HG02852 (cell line): ENCODE measurements at regions not wholly inside any gene's neighbourhood (a gene's known extent, or its start where the extent isn't known, plus 50 kb on each side); places are given as distances from the start of the nearest gene placed in this dataset.

Experiments used
- ATAC-seq: cut with Tn5 transposase; IDR thresholded peaks from one replicate; pipeline ENCODE4 v1.9.1; 2021; ENCODE audit warnings: mild to moderate bottlenecking, moderate library complexity; ENCODE audit not compliant: unreplicated experiment

DNA sequence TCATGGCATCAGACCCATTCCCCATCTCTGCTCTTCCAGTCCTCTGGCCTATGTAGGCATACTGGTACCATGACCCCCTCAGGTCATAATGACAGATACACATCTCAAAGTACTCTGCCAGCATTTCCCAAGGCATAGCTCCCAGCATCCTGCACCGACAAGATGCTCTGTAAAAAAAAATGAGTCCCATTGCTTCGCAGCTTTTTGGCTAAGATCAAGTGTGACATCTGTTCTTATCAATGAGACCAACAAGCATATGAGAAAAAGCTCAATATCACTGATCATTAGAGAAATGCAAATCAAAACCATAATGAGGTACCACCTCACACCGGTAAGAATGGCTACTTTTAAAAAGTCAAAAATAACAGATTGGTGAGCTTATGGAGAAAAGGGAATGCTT lies 463.9 kb upstream of the PROK2 start:
- no peak for ATAC-seq

DNA sequence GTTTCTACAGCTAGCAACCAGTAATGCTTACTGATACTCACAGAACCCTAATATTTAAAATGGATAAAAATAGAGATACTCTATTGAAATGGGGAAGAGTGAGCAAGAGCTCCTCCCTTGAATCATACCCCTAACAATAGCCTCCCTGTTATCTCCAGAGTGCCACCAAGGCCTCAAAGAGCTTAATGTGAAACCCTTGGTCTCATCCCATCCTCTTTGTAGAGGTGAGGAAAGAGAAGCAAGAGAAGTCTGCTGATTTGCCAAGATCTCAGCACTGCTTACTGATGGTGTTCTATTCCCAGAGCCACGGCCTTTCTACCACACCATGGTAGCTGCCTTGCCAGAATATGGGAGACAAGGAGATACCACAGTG lies 463.4 kb upstream of the PROK2 start:
- ATAC-seq, result no peak

DNA sequence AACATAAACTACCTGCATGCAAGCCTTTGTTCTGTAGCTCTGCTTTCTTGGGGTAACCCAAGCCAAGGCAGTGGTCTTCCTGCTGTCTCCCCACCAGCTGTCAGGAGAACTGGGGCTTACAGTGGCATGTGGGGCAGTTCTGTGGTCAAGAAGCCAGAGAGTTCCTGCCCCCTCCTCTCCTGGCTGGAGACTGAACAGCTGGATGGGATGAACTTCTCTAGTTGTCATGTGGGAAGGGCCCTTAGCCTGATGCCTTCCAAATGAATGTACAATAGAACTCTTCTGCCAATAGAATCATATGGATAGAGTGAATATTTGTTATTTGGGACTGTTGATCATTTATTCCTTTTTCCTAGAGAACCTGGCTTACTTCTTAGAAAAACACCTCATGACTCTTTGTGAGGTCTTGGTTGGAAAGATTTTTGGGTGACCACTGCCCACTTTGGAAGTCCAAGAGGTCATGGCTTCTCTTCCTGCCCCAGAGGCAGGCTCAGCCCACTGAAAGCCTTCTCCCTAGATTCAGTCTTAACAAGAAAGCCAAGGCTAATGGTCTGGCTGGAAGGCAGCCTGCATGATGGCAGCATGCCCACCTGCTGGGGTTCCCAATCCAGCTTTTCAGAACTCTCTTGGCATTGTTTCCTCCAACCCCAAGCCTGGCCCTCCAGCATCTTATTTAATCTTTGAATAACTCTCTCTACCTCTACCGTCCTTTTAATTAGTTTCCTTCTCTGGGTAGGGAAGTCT lies 462.9 kb upstream of the PROK2 start:
- ATAC-seq, result no peak

GRCh38 chr3:72247126-72247525 lies 462.2 kb upstream of the PROK2 start:
- no peak for ATAC-seq

DNA sequence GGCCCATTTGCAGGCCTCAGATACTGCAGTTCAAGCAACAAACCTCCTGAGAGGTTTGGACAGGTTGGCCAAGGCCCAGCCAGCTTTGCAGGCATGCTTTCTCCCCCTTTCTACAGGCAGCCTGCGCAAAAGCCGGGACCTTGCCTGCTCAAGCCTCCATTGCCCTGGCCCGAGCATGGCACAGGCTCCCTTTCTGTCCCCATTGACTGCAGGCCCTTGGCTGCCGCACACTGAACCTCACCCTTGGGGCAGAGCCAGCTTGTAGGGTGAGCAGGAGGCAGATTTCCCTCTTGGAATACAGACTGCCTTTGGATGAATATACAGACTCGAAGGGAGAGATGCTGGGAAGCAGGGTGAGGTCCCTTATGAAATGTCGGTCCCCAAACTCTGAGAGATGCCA lies 461.7 kb upstream of the PROK2 start:
- ATAC-seq, result no peak

- no peak for ATAC-seq
Observed at GRCh38 chr3:72245183-72245811, 460.3 kb upstream of the PROK2 start.

- no peak for ATAC-seq
Observed at GRCh38 chr3:72244396-72244795, 459.4 kb upstream of the PROK2 start.

DNA sequence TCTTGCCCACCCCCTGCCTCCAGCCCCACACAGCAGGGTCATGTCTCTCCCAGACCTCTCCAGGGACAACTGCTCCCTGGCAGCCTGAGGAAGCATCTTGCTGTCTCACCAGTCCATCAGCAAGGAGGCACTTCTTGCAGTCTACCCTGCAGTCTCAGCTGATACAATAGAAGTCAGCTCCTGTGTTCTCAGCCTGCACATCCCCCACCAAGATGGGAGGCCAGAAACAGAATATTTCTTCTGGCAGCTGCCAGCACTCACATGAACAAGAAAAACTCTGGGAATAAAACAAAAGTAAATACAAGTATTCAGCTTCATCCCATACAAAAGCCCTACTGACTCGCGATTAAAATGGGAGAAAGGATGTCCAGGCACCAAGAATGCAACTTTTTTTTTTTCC lies 457.4 kb upstream of the PROK2 start:
- no peak for ATAC-seq

- no peak for ATAC-seq
Observed at GRCh38 chr3:72241525-72241924, 456.6 kb upstream of the PROK2 start.

DNA sequence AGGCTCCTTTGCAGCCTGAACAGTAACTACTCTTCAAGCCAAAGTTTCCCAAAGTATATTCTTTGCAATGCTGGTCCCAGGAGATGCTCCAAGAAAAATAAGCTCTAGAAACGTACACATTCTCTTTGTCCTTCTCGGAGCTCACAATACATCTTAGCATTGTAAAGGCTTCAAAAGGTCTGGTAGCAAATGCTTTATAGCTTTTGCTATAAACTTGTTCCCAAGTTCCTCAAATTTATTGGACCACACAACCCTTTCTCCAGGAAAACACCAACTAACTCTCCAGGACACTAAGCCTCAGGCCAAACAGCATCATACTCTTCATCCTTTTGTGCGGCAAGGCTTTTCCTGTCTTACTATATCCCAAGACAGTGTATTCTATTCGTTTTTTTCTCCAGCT lies 455.6 kb upstream of the PROK2 start:
- ATAC-seq, result no peak

GRCh38 chr3:72238801-72239200 lies 453.9 kb upstream of the PROK2 start:
- ATAC-seq, result no peak

DNA sequence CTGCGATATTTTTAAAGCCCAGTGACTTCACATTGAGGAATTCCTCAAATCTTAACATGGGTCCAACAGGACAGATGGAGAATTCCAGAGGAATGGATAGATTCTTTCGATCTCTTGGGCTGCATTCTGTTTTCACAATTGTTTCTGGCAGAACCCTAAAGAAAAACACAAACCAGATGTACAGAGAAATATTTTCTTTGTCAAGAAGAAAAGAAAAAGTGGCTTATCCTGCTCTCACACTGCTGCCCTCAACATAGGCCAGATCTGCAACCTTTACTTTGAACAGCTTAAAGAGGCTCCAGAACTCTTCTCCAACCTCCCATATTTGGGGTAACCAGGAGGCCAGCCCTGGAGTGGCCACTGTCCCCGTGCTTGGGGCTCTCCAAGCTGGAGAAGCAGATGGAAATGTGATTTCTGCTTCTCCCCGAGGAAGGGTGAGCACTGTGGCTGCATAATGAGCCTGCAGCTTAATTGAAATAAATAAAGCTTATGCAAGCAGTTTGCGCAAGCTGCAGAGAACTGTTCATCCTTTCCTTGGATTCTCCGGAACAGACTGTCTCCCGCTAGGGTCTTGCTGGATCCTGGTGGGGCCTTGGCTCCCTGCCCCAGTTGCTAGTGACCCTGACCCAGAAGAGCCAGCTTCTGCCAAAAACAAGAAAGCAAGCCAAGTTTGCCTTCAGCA lies 453.2 kb upstream of the PROK2 start:
- no peak for ATAC-seq

DNA sequence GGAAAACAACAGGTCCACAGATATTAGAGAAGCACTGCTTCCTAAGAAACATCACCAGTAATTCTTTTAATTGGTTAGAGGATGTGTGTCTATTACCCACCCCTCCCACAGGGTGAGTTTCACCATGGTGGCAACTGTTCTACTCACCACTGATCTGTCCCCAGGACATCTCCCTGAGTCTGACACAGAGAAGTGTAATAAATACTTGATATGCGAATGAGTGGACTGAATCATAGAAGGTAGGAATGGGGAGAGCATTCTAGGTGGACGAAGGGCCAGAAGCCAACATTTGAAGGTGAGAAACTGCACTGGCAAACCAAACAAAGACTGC lies 452.7 kb upstream of the PROK2 start:
- no peak for ATAC-seq

DNA sequence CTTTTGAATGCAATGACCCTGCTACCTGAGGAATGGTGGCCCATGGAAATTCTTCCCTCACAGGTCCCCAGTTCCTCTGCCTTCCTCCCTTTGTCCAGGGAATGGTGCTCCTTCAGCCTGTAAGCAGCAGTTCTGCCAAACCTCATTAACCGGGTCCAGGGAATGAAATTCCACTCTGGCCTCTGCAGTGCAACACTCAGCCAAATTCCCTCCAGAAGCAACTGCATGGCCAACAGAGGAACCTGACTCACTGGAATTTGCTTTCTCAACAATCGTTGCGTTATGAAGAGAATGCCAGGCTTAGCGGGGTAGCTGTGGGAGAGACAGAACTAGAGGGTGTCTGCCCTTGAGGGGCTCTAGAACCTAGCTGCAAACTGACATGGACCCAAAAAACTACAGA lies 449.4 kb upstream of the PROK2 start:
- ATAC-seq, result no peak

GRCh38 chr3:72233571-72233970 lies 448.6 kb upstream of the PROK2 start:
- no peak for ATAC-seq

DNA sequence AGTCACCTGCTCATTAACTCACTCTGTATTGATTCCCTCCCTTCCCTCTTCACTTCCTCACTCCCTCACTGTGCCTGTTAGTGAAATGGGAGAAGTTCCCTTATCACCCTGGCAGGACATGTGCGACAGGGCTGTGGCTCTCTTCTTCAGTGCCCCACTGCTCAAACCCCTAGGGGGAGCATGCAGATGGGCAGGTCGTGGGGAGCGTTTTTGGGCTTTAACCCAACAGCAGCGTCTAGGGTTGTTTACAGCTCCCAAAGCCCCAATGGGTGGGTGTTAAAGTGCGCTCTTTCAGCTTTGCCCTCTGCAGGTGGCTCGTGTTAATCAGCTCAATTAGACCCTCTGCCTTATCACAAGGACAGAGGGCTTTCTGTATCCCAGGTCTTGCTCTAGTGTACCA lies 447.8 kb upstream of the PROK2 start:
- ATAC-seq, result no peak

DNA sequence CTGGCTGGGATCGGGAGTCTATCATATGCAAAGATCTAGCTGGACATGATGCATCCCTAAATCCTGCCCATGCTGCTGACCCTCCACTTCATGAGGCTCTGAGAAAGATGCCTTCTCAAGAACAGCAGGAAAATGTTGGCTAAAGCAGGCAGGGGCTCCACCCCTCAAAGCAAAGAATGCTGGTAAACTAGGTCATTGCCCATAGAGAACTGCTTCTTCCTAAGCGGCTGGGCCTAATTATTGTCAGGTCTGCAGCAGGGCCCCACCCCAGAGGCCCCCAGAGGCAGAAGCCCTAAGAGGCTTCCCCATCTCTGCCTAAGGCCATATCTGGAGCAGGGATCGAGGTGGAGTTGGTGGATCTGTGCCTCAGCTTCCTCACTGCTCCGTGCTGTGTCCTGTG lies 447.4 kb upstream of the PROK2 start:
- ATAC-seq, result no peak

DNA sequence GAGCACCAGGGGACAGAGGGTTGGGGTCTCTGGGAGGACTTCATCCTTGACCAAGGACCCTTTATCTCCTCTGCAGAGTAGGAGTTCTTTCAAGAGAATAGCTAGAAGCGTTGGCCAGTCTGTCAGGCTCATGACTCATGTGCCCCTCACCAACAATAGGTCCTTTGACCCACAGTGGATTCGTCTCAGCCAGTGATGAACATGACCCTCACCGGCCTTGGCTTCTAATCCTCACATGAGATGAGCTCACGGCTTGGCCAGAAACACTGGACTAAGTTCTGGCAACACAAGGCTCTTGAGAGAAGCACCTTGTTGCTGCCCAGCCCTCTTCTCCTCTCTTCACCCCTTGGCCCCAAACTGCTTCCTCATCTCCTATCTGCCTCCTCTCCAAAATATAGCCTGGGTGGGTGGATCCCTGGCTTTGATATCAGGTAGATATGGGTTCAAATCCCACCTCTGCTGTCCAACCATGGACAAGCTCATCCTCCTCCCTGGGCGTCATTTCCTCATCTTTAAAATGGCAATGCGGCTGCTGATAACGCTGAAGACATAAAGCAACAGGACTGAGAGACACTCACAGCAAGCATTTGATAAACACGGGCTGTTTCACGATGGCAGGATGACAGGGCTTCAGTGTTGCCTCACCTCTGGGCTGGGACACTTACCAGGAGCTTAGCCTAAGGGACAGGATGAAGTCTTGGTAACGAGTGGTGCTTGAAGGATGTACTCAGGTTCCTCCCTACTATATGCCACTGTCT lies 446.7 kb upstream of the PROK2 start:
- ATAC-seq, result no peak

DNA sequence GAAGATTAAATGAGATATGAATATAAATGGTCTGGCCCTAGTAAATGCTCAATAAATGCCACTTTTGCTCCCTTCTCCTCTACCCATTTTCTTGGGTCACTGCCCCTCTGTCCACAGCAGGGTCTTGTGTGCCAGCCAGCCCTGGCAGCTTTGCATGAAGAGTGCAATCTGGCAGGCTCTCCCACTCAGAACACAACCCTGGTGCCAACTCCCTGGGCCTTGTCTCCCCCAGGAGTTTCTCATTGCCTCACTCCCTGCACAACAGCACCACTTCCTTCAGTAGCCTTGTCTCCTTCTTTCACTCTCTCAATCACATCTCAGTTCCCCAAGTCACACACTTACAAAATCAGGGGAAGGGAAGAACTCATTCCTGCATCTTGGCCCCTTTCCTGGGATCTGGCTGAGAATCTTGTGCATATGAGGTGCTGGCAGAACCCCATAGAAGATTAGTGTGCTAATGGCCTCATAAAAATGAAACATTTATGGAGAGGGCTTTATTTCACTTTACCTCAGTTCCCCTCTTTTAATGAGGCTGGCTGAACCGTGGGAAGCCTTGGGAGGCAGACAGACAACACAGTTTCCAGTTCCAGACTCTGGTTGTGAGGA lies 445.9 kb upstream of the PROK2 start:
- no peak for ATAC-seq

- ATAC-seq, result no peak
Observed at GRCh38 chr3:72229952-72230351, 445.0 kb upstream of the PROK2 start.

- ATAC-seq, result no peak
Observed at GRCh38 chr3:72227486-72228070, 442.6 kb upstream of the PROK2 start.
